HEK293T (cell line): ENCODE measurements at regions not wholly inside any gene's neighbourhood (a gene's known extent, or its start where the extent isn't known, plus 50 kb on each side); places are given as distances from the start of the nearest gene placed in this dataset.

Experiments used
- BHLHE40 ChIP-seq: fragments of 450-650 bp; IDR thresholded peaks from 2 replicates; pipeline ENCODE4 v1.6.1; 2016; ENCODE audit warnings: mild to moderate bottlenecking, moderate library complexity, borderline replicate concordance
- CTBP1 ChIP-seq: fragments of 450-650 bp; IDR thresholded peaks from 2 replicates; pipeline ENCODE4 v1.6.1; 2016; ENCODE audit warnings: borderline replicate concordance
- ELF4 ChIP-seq: fragments of 450-650 bp; IDR thresholded peaks from 2 replicates; pipeline ENCODE4 v1.6.1; 2017; ENCODE audit warnings: antibody characterized with exemption
- FOXA1 ChIP-seq: fragments of 450-650 bp; IDR thresholded peaks from 2 replicates; pipeline ENCODE4 v1.6.1; 2016; ENCODE audit warnings: mild to moderate bottlenecking
- FOXK2 ChIP-seq: fragments of 450-650 bp; IDR thresholded peaks from 2 replicates; pipeline ENCODE4 v1.6.1; 2016; ENCODE audit warnings: mild to moderate bottlenecking
- FOXM1 ChIP-seq: fragments of 450-650 bp; IDR thresholded peaks from 2 replicates; pipeline ENCODE4 v1.6.1; 2017; ENCODE audit warnings: mild to moderate bottlenecking, borderline replicate concordance
- HDGF ChIP-seq: fragments of 450-650 bp; IDR thresholded peaks from 2 replicates; pipeline ENCODE4 v1.6.1; 2017; ENCODE audit warnings: antibody characterized with exemption, borderline replicate concordance
- L3MBTL2 ChIP-seq: fragments of 450-650 bp; conservative IDR thresholded peaks from 2 replicates; pipeline ENCODE4 v1.6.1; 2016; ENCODE audit warnings: mild to moderate bottlenecking
- NFRKB ChIP-seq: fragments of 450-650 bp; IDR thresholded peaks from 2 replicates; pipeline ENCODE4 v1.6.1; 2016; ENCODE audit warnings: mild to moderate bottlenecking, moderate library complexity
- SP1 ChIP-seq: fragments of 450-650 bp; IDR thresholded peaks from 2 replicates; pipeline ENCODE4 v1.6.1; 2017
- ZNF384 ChIP-seq: fragments of 450-650 bp; IDR thresholded peaks from 2 replicates; pipeline ENCODE4 v1.6.1; 2016
- TF ChIP-seq, protein P1 (sequence below): fragments of 450-650 bp; IDR thresholded peaks from 2 replicates; pipeline ENCODE4 v1.6.1; 2016

GRCh38 chr12:82028772-82029171 lies 269.6 kb upstream of the PPFIA2 start:
- TF ChIP-seq FOXM1 = no peak
- TF ChIP-seq FOXK2 = no peak
- no peak for TF ChIP-seq NFRKB
- TF ChIP-seq L3MBTL2 = no peak
- TF ChIP-seq HDGF = no peak
- TF ChIP-seq BHLHE40 = no peak
- no peak for TF ChIP-seq FOXA1
- no peak for TF ChIP-seq ELF4
- no peak for TF ChIP-seq SP1
- TF ChIP-seq, protein P1, sequence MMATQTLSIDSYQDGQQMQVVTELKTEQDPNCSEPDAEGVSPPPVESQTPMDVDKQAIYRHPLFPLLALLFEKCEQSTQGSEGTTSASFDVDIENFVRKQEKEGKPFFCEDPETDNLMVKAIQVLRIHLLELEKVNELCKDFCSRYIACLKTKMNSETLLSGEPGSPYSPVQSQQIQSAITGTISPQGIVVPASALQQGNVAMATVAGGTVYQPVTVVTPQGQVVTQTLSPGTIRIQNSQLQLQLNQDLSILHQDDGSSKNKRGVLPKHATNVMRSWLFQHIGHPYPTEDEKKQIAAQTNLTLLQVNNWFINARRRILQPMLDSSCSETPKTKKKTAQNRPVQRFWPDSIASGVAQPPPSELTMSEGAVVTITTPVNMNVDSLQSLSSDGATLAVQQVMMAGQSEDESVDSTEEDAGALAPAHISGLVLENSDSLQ = no peak
- TF ChIP-seq ZNF384 = no peak
- no peak for TF ChIP-seq CTBP1
